Adipocyte (in vitro differentiated cells): ENCODE measurements at regions not wholly inside any gene's neighbourhood (a gene's known extent, or its start where the extent isn't known, plus 50 kb on each side); places are given as distances from the start of the nearest gene placed in this dataset.
A peak's percentile ranks its signal among the peaks of the same experiment; 100 is the strongest.

Source experiments
- DNase-seq: peaks from one replicate; pipeline ENCODE4 v3.0.0-alpha.2; 2015; ENCODE audit warnings: low read depth
- H3K27me3 ChIP-seq: replicated peaks from 2 replicates; pipeline ENCODE4 v1.7.0; 2013; ENCODE audit warnings: mild to moderate bottlenecking, low read length, moderate library complexity; ENCODE audit not compliant: control insufficient read depth, insufficient read depth
- H3K36me3 ChIP-seq: 2 replicates; pipeline ENCODE4 v1.7.0; 2013; ENCODE audit warnings: low read length, mild to moderate bottlenecking, moderate library complexity; ENCODE audit not compliant: control insufficient read depth, insufficient read depth, severe bottlenecking
- H3K4me1 ChIP-seq: 2 replicates; pipeline ENCODE4 v1.7.0; 2013; ENCODE audit warnings: mild to moderate bottlenecking, low read length, moderate library complexity; ENCODE audit not compliant: control insufficient read depth, insufficient read depth
- H3K4me3 ChIP-seq: 2 replicates; pipeline ENCODE4 v1.7.0; 2013; ENCODE audit warnings: mild to moderate bottlenecking, low read length, moderate library complexity
- H3K9ac ChIP-seq: 2 replicates; pipeline ENCODE4 v1.7.0; 2013; ENCODE audit warnings: mild to moderate bottlenecking, low read length, moderate library complexity
- H3K9me3 ChIP-seq: 2 replicates; pipeline ENCODE4 v1.7.0; 2013; ENCODE audit warnings: mild to moderate bottlenecking, low read length, moderate library complexity; ENCODE audit not compliant: control insufficient read depth

- no peaks in the 10 kb centered on the region for H3K36me3 ChIP-seq
- no peak overlapping the region for H3K9ac ChIP-seq
- peaks cover 64% of the 10 kb centered on the region for H3K27me3 ChIP-seq
- H3K4me3 ChIP-seq, result no peak overlapping the region
- H3K9me3 ChIP-seq, result peaks cover 3% of the 10 kb centered on the region
- DNase-seq, result no peak
- no peaks in the 10 kb centered on the region for H3K4me1 ChIP-seq
These were observed 177.8 kb upstream of the NTM start for GRCh38 chr11:131192628-131193027.

- H3K27me3 ChIP-seq, result peaks cover 69% of the 10 kb centered on the region
- no peak overlapping the region for H3K9ac ChIP-seq
- no peak overlapping the region for H3K4me3 ChIP-seq
- no peaks in the 10 kb centered on the region for H3K36me3 ChIP-seq
- peaks cover 3% of the 10 kb centered on the region for H3K9me3 ChIP-seq
- no peak for DNase-seq
- H3K4me1 ChIP-seq, result no peaks in the 10 kb centered on the region
These were observed 177.3 kb upstream of the NTM start for GRCh38 chr11:131193031-131193501.

DNA sequence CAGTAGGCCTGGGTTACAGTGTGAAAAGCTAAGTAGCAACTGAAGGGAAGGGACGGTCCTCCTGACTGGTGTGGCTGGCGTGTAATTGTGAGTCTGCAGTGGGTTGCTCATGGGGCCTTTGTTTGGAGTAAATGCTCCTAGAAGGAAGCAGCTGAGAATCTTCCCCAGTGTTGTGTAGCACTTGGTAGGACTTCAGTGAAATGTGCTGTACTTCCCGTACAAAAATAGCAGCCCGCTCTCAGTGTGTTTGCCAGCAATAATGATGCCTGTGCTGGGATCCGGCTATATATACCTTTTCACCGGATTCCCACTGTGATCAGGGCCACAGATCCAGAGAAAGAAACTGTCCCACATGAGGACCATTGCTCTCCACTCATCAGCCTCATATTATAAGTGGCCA is 175.7 kb upstream of the NTM start:
- Histone ChIP-seq H3K36me3 (no peaks in the 10 kb centered on the region), H3K27me3 (peaks cover 70% of the 10 kb centered on the region), H3K4me3 (no peak overlapping the region), H3K9ac (no peak overlapping the region), H3K4me1 (no peaks in the 10 kb centered on the region), H3K9me3 (peaks cover 3% of the 10 kb centered on the region)
- DNase-seq, result no peak

DNA sequence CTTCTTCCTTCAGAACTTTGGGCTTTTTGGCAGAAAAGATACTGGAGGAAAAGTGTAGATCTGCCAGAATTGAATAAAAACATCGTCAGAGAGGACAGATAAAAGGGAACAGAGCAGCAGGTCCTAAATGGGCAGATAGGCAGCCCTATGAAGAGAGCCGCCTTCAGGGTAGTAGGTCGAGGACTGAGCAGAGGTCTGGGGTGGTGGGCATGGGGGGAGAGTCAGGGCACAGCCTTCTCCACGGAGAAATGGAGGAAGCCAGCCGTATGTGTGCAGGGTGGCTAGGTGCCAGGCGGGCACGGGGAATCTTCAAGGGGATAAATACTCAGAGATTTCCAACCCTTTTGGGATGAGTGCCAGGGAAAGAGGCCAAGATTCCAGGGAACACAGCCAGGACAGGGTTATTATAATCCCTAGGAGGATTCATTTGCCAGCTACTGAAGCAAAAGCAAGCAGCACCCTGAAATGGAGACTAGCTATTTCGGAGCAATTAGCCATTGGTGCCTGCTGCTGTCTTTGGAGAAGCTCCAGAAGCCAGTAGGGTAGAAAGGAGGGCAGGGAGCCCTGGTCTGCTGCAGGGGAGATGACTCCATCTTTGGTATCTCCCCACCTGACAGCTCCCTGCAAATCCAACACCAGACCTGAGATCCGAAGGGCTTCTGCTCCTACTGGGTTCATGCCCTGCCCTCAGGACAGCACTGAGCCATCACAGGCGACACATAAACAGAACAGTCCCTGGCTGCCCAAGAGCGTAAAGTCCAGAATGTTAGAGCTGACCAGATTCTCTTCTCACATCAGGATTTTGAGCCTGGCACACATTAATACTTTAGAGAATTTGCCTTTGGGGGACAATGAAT is 174.5 kb upstream of the NTM start:
- Histone ChIP-seq H3K9me3 (peaks cover 3% of the 10 kb centered on the region), H3K36me3 (no peaks in the 10 kb centered on the region), H3K9ac (no peak overlapping the region), H3K4me1 (no peaks in the 10 kb centered on the region), H3K27me3 (peaks cover 66% of the 10 kb centered on the region), H3K4me3 (no peak overlapping the region)
- DNase-seq, result peak; percentile 34

- Histone ChIP-seq H3K4me1 (no peaks in the 10 kb centered on the region), H3K9me3 (peaks cover 3% of the 10 kb centered on the region), H3K27me3 (peaks cover 68% of the 10 kb centered on the region), H3K36me3 (no peaks in the 10 kb centered on the region), H3K9ac (no peak overlapping the region), H3K4me3 (no peak overlapping the region)
- DNase-seq, result no peak
These were observed 172.0 kb upstream of the NTM start for GRCh38 chr11:131198161-131199014.

- H3K36me3 ChIP-seq, result no peaks in the 10 kb centered on the region
- H3K9ac ChIP-seq, result no peak overlapping the region
- no peaks in the 10 kb centered on the region for H3K4me1 ChIP-seq
- no peak overlapping the region for H3K4me3 ChIP-seq
- DNase-seq, result no peak
- peaks cover 3% of the 10 kb centered on the region for H3K9me3 ChIP-seq
- peaks cover 65% of the 10 kb centered on the region for H3K27me3 ChIP-seq
These were observed 171.5 kb upstream of the NTM start for GRCh38 chr11:131199015-131199280.

GRCh38 chr11:131201674-131202073 is 168.7 kb upstream of the NTM start:
- H3K4me3 ChIP-seq, result no peak overlapping the region
- H3K4me1 ChIP-seq, result no peaks in the 10 kb centered on the region

GRCh38 chr11:131203040-131203439 is 167.4 kb upstream of the NTM start:
- Histone ChIP-seq H3K9ac (no peak overlapping the region), H3K4me3 (no peak overlapping the region), H3K27me3 (peaks cover 34% of the 10 kb centered on the region), H3K9me3 (no peaks in the 10 kb centered on the region), H3K36me3 (no peaks in the 10 kb centered on the region), H3K4me1 (no peaks in the 10 kb centered on the region)
- DNase-seq, result no peak

More at GRCh38 chr11:131201674-131202073, 168.7 kb upstream of the NTM start:
- no peak for DNase-seq
- no peaks in the 10 kb centered on the region for H3K9me3 ChIP-seq
- H3K27me3 ChIP-seq, result peaks cover 41% of the 10 kb centered on the region
- no peak overlapping the region for H3K9ac ChIP-seq
- no peaks in the 10 kb centered on the region for H3K36me3 ChIP-seq

DNA sequence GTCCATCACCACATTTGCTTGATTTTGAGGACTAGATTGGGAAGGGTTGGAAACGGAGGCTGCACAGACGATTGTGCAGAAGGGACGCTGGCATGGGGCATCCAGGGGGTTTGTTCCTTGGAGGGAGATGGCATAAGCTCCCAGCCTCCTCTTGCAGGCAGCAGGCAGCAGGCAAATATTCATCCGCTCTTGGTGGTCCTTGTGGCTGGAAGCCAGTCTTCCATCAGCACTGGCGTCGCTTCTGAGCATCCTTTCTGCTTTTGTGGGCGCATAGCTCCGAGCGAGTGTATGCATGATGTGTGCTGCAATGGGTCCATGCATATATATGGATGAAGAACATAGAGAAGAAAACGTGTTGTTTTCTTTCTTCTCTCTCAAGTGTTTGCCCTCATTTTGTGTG is 166.1 kb upstream of the NTM start:
- no peaks in the 10 kb centered on the region for H3K36me3 ChIP-seq
- H3K27me3 ChIP-seq, result peaks cover 36% of the 10 kb centered on the region
- no peaks in the 10 kb centered on the region for H3K4me1 ChIP-seq
- H3K4me3 ChIP-seq, result no peak overlapping the region
- no peak overlapping the region for H3K9ac ChIP-seq
- no peak for DNase-seq
- no peaks in the 10 kb centered on the region for H3K9me3 ChIP-seq

DNA sequence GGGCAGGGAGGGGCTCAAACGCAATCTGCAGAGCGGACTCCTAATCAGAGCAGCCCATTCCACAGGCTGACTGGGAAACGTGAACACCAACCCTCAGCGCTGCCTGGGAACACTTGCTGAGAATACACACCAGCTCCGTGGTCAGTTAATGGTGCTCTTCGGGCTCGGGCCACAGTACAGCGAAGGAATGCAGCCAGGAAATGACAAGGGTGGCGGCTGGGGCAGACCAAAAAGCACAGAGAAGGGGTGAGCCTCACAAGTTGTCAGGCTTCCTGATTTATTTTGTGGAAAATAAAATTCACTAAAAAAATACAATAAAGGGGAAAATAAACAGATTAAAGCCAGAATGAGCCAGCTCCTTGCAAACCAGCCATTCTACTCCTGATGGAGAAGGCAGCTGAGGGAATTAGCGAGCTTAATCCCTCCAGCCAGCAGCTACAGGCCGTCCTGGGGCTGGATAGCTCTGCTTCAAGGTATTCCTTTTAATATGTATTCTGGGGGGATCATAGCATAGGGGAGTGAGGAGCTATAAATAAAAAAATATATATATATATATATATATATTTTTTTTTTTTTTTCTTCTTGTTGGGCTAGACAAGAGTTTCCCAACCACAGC is 165.5 kb upstream of the NTM start:
- DNase-seq, result no peak
- Histone ChIP-seq H3K9me3 (no peaks in the 10 kb centered on the region), H3K27me3 (peaks cover 32% of the 10 kb centered on the region), H3K36me3 (no peaks in the 10 kb centered on the region), H3K9ac (no peak overlapping the region), H3K4me1 (no peaks in the 10 kb centered on the region), H3K4me3 (no peak overlapping the region)

- no peak for DNase-seq
- peaks cover 28% of the 10 kb centered on the region for H3K27me3 ChIP-seq
- no peaks in the 10 kb centered on the region for H3K36me3 ChIP-seq
- H3K4me1 ChIP-seq, result no peaks in the 10 kb centered on the region
- H3K4me3 ChIP-seq, result no peak overlapping the region
- no peak overlapping the region for H3K9ac ChIP-seq
- H3K9me3 ChIP-seq, result no peaks in the 10 kb centered on the region
These were observed 163.7 kb upstream of the NTM start for GRCh38 chr11:131206671-131207070.
